H1 (cell line): ENCODE measurements at regions not wholly inside any gene's neighbourhood (a gene's known extent, or its start where the extent isn't known, plus 50 kb on each side); places are given as distances from the start of the nearest gene placed in this dataset.

Experiments used
- CTCF ChIA-PET: fragments of 300-600 bp; sonication (Branson Sonifier 250); formaldehyde crosslinking; loops from one replicate; lab custom pipeline; 2021; ENCODE audit not compliant: partially characterized antibody; lab: Charles Lee
- POLR2A ChIA-PET: fragments of 300-600 bp; sonication (Branson Sonifier 250); formaldehyde crosslinking; loops from one replicate; lab custom pipeline; 2021; ENCODE audit warnings: inconsistent platforms; ENCODE audit not compliant: partially characterized antibody; lab: Charles Lee
- DNase-seq, 2 experiments: peaks; one replicate each; pipeline versions ENCODE4 v3.0.0 to v3.0.0-alpha.2; 2010 to 2022; ENCODE audit warnings: low spot score in 2 of 2, low read depth in 1 of 2, mixed read lengths in 1 of 2
- FAIRE-seq: peaks from 2 replicates; lab custom pipeline; 2011; peaks lifted over from hg19 to GRCh38; lab: Jason Lieb, UNC
- H2AFZ ChIP-seq: 2 replicates; pipeline ENCODE4 v1.8.1; 2012; ENCODE audit warnings: low read length, inconsistent platforms
- H2AK5ac ChIP-seq: 2 replicates; pipeline ENCODE4 v1.6.1; 2013; ENCODE audit warnings: low read depth, low read length
- H2BK120ac ChIP-seq: replicated peaks from 2 replicates; pipeline ENCODE3; 2013; ENCODE audit warnings: low read depth, low read length, inconsistent platforms
- H2BK12ac ChIP-seq: 2 replicates; pipeline ENCODE4 v1.6.1; 2013; ENCODE audit warnings: low read depth, low read length
- H2BK15ac ChIP-seq: 2 replicates; pipeline ENCODE4 v1.6.1; 2013; ENCODE audit warnings: low read length
- H2BK20ac ChIP-seq: 2 replicates; pipeline ENCODE4 v1.6.1; 2013; ENCODE audit warnings: low read length
- H2BK5ac ChIP-seq: 2 replicates; pipeline ENCODE4 v1.6.1; 2013; ENCODE audit warnings: low read depth, low read length
- H3K14ac ChIP-seq: 2 replicates; pipeline ENCODE4 v1.6.1; 2013; ENCODE audit warnings: inconsistent platforms; ENCODE audit not compliant: insufficient read length
- H3K18ac ChIP-seq: 2 replicates; pipeline ENCODE4 v1.6.1; 2013; ENCODE audit warnings: low read length; ENCODE audit errors: extremely low read depth
- H3K23ac ChIP-seq: 2 replicates; pipeline ENCODE4 v1.6.1; 2013; ENCODE audit warnings: inconsistent platforms; ENCODE audit not compliant: insufficient read length
- H3K23me2 ChIP-seq: 2 replicates; pipeline ENCODE4 v1.6.1; 2013; ENCODE audit warnings: low read depth, low read length
- H3K27ac ChIP-seq: 2 replicates; pipeline ENCODE4 v1.6.1; 2011; ENCODE audit warnings: low read depth, low read length, inconsistent platforms
- H3K27me3 ChIP-seq, 4 experiments: replicated peaks in 1 of 4; 1 replicate in 1 of 4; 2 replicates in 3 of 4; pipeline versions ENCODE4 v1.6.1 to v1.8.1; 2011 to 2013; ENCODE audit warnings: low read length in 3 of 4, mild to moderate bottlenecking in 3 of 4, inconsistent platforms in 2 of 4, mixed read lengths in 2 of 4, moderate library complexity in 1 of 4; ENCODE audit not compliant: control insufficient read depth in 3 of 4, insufficient read depth in 3 of 4; ENCODE audit errors: extremely low read depth in 1 of 4
- H3K36me3 ChIP-seq, 4 experiments: 2 replicates each; pipeline versions ENCODE4 v1.6.1 to v1.8.1; 2011 to 2013; ENCODE audit warnings: mild to moderate bottlenecking in 4 of 4, low read length in 3 of 4, moderate library complexity in 2 of 4, control low read depth in 1 of 4, inconsistent platforms in 1 of 4; ENCODE audit not compliant: insufficient read depth in 4 of 4, control insufficient read depth in 2 of 4
- H3K4ac ChIP-seq: replicated peaks from 2 replicates; pipeline ENCODE3; 2013; ENCODE audit warnings: low read length, low read depth, mixed read lengths, inconsistent platforms; ENCODE audit not compliant: insufficient read length
- H3K4me1 ChIP-seq, 4 experiments: replicated peaks in 1 of 4; 1 replicate in 1 of 4; 2 replicates in 3 of 4; pipeline versions ENCODE4 v1.6.1 to v1.8.1; 2011 to 2013; ENCODE audit warnings: low read length in 3 of 4, inconsistent platforms in 2 of 4, mixed read lengths in 1 of 4; ENCODE audit not compliant: insufficient read depth in 4 of 4, control insufficient read depth in 3 of 4
- H3K4me2 ChIP-seq, 2 experiments: 2 replicates each; pipeline versions ENCODE4 v1.6.1 to v1.8.1; 2011 to 2013; ENCODE audit warnings: low read depth in 2 of 2, low read length in 2 of 2, control low read depth in 1 of 2, inconsistent platforms in 1 of 2, mild to moderate bottlenecking in 1 of 2; ENCODE audit not compliant: insufficient read depth in 1 of 2
- H3K4me3 ChIP-seq, 4 experiments: fragments of 200-600, 300-600 bp in 1 of 4; sonication (generic), shearing (Covaris generic), sonication (Bioruptor Twin) in 1 of 4; 2 replicates each; pipeline versions ENCODE4 v1.5.1 to v1.8.1; 2011 to 2016; ENCODE audit warnings: low read length in 4 of 4, low read depth in 3 of 4, control low read depth in 2 of 4, inconsistent platforms in 2 of 4, mild to moderate bottlenecking in 2 of 4, mixed read lengths in 1 of 4, moderate library complexity in 1 of 4; ENCODE audit not compliant: insufficient read depth in 2 of 4; ENCODE audit errors: extremely low read depth in 1 of 4
- H3K56ac ChIP-seq: replicated peaks from 2 replicates; pipeline ENCODE3; 2013; ENCODE audit warnings: low read depth, mild to moderate bottlenecking, mixed read lengths, low read length, inconsistent platforms; ENCODE audit not compliant: insufficient read length
- H3K79me1 ChIP-seq: 2 replicates; pipeline ENCODE4 v1.6.1; 2013; ENCODE audit warnings: low read depth, low read length, control low read depth
- H3K79me2 ChIP-seq, 2 experiments: 2 replicates each; pipeline versions ENCODE4 v1.6.1 to v1.8.1; 2012 to 2013; ENCODE audit warnings: low read length in 2 of 2, mild to moderate bottlenecking in 2 of 2, inconsistent platforms in 1 of 2; ENCODE audit not compliant: insufficient read depth in 2 of 2, control insufficient read depth in 1 of 2
- H3K9ac ChIP-seq, 4 experiments: replicated peaks in 1 of 4; 1 replicate in 1 of 4; 2 replicates in 3 of 4; pipeline versions ENCODE4 v1.6.1 to v1.8.1; 2011 to 2013; ENCODE audit warnings: low read depth in 3 of 4, low read length in 3 of 4, control low read depth in 2 of 4, mild to moderate bottlenecking in 2 of 4, moderate library complexity in 2 of 4, inconsistent platforms in 1 of 4; ENCODE audit errors: extremely low read depth in 1 of 4
- H3K9me3 ChIP-seq, 2 experiments: 2 replicates each; pipeline versions ENCODE4 v1.6.1 to v1.8.1; 2012 to 2013; ENCODE audit warnings: mild to moderate bottlenecking in 2 of 2, moderate library complexity in 2 of 2, control low read depth in 1 of 2, inconsistent platforms in 1 of 2, low read depth in 1 of 2, low read length in 1 of 2, mixed read lengths in 1 of 2; ENCODE audit not compliant: insufficient read depth in 2 of 2
- H4K20me1 ChIP-seq, 2 experiments: replicated peaks in 1 of 2; 2 replicates each; pipeline versions ENCODE3 to v1.8.1; 2011 to 2013; ENCODE audit warnings: inconsistent platforms in 2 of 2, low read length in 2 of 2, mild to moderate bottlenecking in 1 of 2; ENCODE audit not compliant: insufficient read depth in 2 of 2, control insufficient read depth in 1 of 2
- H4K5ac ChIP-seq: 2 replicates; pipeline ENCODE4 v1.6.1; 2013; ENCODE audit warnings: low read length, low read depth, mixed read lengths, inconsistent platforms; ENCODE audit not compliant: insufficient read length
- H4K8ac ChIP-seq: 2 replicates; pipeline ENCODE4 v1.8.0; 2013; ENCODE audit warnings: mild to moderate bottlenecking, moderate library complexity, low read length, inconsistent platforms; ENCODE audit not compliant: insufficient read depth; ENCODE audit errors: extremely low read depth
- H4K91ac ChIP-seq: replicated peaks from 2 replicates; pipeline ENCODE3; 2013; ENCODE audit warnings: low read length, mixed read lengths, inconsistent platforms; ENCODE audit not compliant: insufficient read length
- CBX5 ChIP-seq: fragments of 300-800, 300-1000 bp; sonication (generic); IDR thresholded peaks from 2 replicates; pipeline ENCODE4 v1.7.1; 2016; ENCODE audit warnings: antibody characterized with exemption, low read length, low read depth
- CHD1 ChIP-seq: IDR thresholded peaks from 2 replicates; pipeline ENCODE4 v1.6.1; 2012; ENCODE audit warnings: low read depth, low read length, improper control_type of control experiment
- EGR1 ChIP-seq: IDR thresholded peaks from 2 replicates; pipeline ENCODE4 v1.6.1; 2011; ENCODE audit warnings: low read depth, low read length, borderline replicate concordance
- WGBS, 2 experiments: shearing (Covaris generic) in 1 of 2; methylation state at CpG; one replicate each; pipeline versions ENCODE4 v1.1.6 to v1.1.7; 2013 to 2015; ENCODE audit warnings: low lambda C conversion rate in 2 of 2, mixed read lengths in 2 of 2, inconsistent platforms in 1 of 2, low coverage in 1 of 2, missing lambda C conversion rate in 1 of 2; ENCODE audit not compliant: insufficient replicate concordance in 2 of 2, insufficient coverage in 1 of 2, insufficient read length in 1 of 2; ENCODE audit errors: extremely low coverage in 1 of 2, missing lambda C conversion rate in 1 of 2; 5-methylcytosine and 5-hydroxymethylcytosine counted together

- H4K20me1 ChIP-seq, result no peaks in the 10 kb centered on the region
- H4K8ac ChIP-seq, result no peak overlapping the region
- no peaks in the 10 kb centered on the region for H3K79me2 ChIP-seq
- H3K4me1 ChIP-seq, result no peaks in the 10 kb centered on the region
- no peak overlapping the region for H3K4ac ChIP-seq
- H2BK12ac ChIP-seq, result no peak overlapping the region
- H4K91ac ChIP-seq, result no peak overlapping the region
- no peak overlapping the region for H3K9ac ChIP-seq
- H3K23me2 ChIP-seq, result no peaks in the 10 kb centered on the region
- DNase-seq (no peak), FAIRE-seq (no peak)
- H2BK20ac ChIP-seq, result no peak overlapping the region
- H2BK15ac ChIP-seq, result no peak overlapping the region
- H2BK5ac ChIP-seq, result no peak overlapping the region
- no peak overlapping the region for H2BK120ac ChIP-seq
- no peak overlapping the region for H3K4me2 ChIP-seq
- no peak overlapping the region for H3K23ac ChIP-seq
- no peak overlapping the region for H3K56ac ChIP-seq
- no peak overlapping the region for H3K14ac ChIP-seq
- no peaks in the 10 kb centered on the region for H3K36me3 ChIP-seq
- no peak overlapping the region for H3K4me3 ChIP-seq
- no peaks in the 10 kb centered on the region; a peak in 1 of 7 replicates for H3K27me3 ChIP-seq
- H3K79me1 ChIP-seq, result no peaks in the 10 kb centered on the region
- H4K5ac ChIP-seq, result no peak overlapping the region
- ChIA-PET POLR2A (no interaction called here), CTCF (no interaction called here)
- H2AFZ ChIP-seq, result no peak overlapping the region
- 85% methylated on average over 3 of the region's 3 CpGs; no CpG with 5 or more reads in 1 of the 2 experiments for WGBS, 2 experiments
- no peak overlapping the region for H2AK5ac ChIP-seq
- H3K18ac ChIP-seq, result no peak overlapping the region
- no peak overlapping the region for H3K27ac ChIP-seq
- no peaks in the 10 kb centered on the region for H3K9me3 ChIP-seq
- TF ChIP-seq CHD1 (no peak), CBX5 (no peak), EGR1 (no peak)
Measured at GRCh38 chr17:72280881-72281280, 160.1 kb downstream of the SOX9 start.
